Smooth muscle cell (in vitro differentiated cells): ENCODE measurements at regions not wholly inside any gene's neighbourhood (a gene's known extent, or its start where the extent isn't known, plus 50 kb on each side); places are given as distances from the start of the nearest gene placed in this dataset.

Source experiments
- DNase-seq: peaks from one replicate; lab custom pipeline; 2025; ENCODE audit not compliant: unreplicated experiment; lab: John Stamatoyannopoulos, UW
- H2AFZ ChIP-seq: fragments of 200-600 bp; sonication (generic); 2 replicates; pipeline ENCODE4 v1.6.0; 2016; ENCODE audit warnings: antibody characterized with exemption, low read depth, mild to moderate bottlenecking
- H3F3A ChIP-seq: fragments of 200-600 bp; sonication (generic); 2 replicates; pipeline ENCODE4 v1.6.0; 2017; ENCODE audit warnings: antibody characterized with exemption, low read depth
- H3K27ac ChIP-seq: fragments of 200-600 bp; sonication (generic); 2 replicates; pipeline ENCODE4 v1.5.1; 2016; ENCODE audit warnings: low read depth, mild to moderate bottlenecking
- H3K27me3 ChIP-seq: fragments of 200-600 bp; sonication (generic); 2 replicates; pipeline ENCODE4 v1.6.1; 2016; ENCODE audit warnings: low read depth, mild to moderate bottlenecking
- H3K36me3 ChIP-seq: fragments of 200-600 bp; sonication (generic); 2 replicates; pipeline ENCODE4 v1.5.1; 2016; ENCODE audit warnings: low read depth
- H3K4me1 ChIP-seq: fragments of 200-600 bp; sonication (generic); 2 replicates; pipeline ENCODE4 v1.5.1; 2016; ENCODE audit warnings: low read depth
- H3K4me2 ChIP-seq: fragments of 200-600 bp; sonication (generic); 2 replicates; pipeline ENCODE4 v1.6.0; 2016; ENCODE audit warnings: mild to moderate bottlenecking
- H3K4me3 ChIP-seq: fragments of 200-600 bp; sonication (generic); 2 replicates; pipeline ENCODE4 v1.5.1; 2016; ENCODE audit warnings: mild to moderate bottlenecking
- H3K79me2 ChIP-seq: fragments of 200-600 bp; sonication (generic); 2 replicates; pipeline ENCODE4 v1.6.0; 2016; ENCODE audit warnings: low read depth, mild to moderate bottlenecking
- H3K9ac ChIP-seq: fragments of 200-600 bp; sonication (generic); 2 replicates; pipeline ENCODE4 v1.6.0; 2016; ENCODE audit warnings: low read depth
- H3K9me3 ChIP-seq: fragments of 200-600 bp; sonication (generic); replicated peaks from 2 replicates; pipeline ENCODE4 v1.5.1; 2016; ENCODE audit warnings: low read depth
- H4K20me1 ChIP-seq: fragments of 200-600 bp; sonication (generic); 2 replicates; pipeline ENCODE4 v1.6.0; 2016; ENCODE audit warnings: low read depth
- CTCF ChIP-seq: fragments of 200-600 bp; sonication (generic); IDR thresholded peaks from 2 replicates; pipeline ENCODE4 v1.5.1; 2017; ENCODE audit warnings: borderline replicate concordance, mild to moderate bottlenecking, antibody characterized with exemption; ENCODE audit not compliant: insufficient read depth, poor library complexity, severe bottlenecking
- WGBS: methylation state at CpG from one replicate; pipeline ENCODE4 v1.1.7; 2016; ENCODE audit warnings: low lambda C conversion rate; 5-methylcytosine and 5-hydroxymethylcytosine counted together

- peak overlapping the region; percentile 25 for H2AFZ ChIP-seq
Observed at GRCh38 chr6:137767465-137767864, 99.6 kb upstream of the TNFAIP3 start.

GRCh38 chr6:137767911-137768690 is 99.0 kb upstream of the TNFAIP3 start:
- peak overlapping the region; percentile 27 for H3K27ac ChIP-seq

More at GRCh38 chr6:137767465-137767864, 99.6 kb upstream of the TNFAIP3 start:
- no peak for DNase-seq
- peaks cover 8% of the 10 kb centered on the region for H3F3A ChIP-seq
- no peaks in the 10 kb centered on the region for H3K9me3 ChIP-seq
- no peak overlapping the region for H3K9ac ChIP-seq
- no peaks in the 10 kb centered on the region for H4K20me1 ChIP-seq
- no peaks in the 10 kb centered on the region for H3K79me2 ChIP-seq
- H3K27me3 ChIP-seq: no peaks in the 10 kb centered on the region
- no peak for TF ChIP-seq CTCF
- H3K36me3 ChIP-seq: no peaks in the 10 kb centered on the region
- peak overlapping the region; percentile 36 for H3K4me2 ChIP-seq
- H3K4me1 ChIP-seq: peaks cover 2% of the 10 kb centered on the region
- WGBS: 77% methylated on average over 2 of the region's 2 CpGs
- no peak overlapping the region for H3K4me3 ChIP-seq
- peak overlapping the region; percentile 27 for H3K27ac ChIP-seq

GRCh38 chr6:137768935-137769334 is 98.1 kb upstream of the TNFAIP3 start:
- H2AFZ ChIP-seq: no peak overlapping the region
- H3K4me3 ChIP-seq: no peak overlapping the region
- H3F3A ChIP-seq: peaks cover 8% of the 10 kb centered on the region
- H3K36me3 ChIP-seq: no peaks in the 10 kb centered on the region
- no peak for TF ChIP-seq CTCF
- H3K4me1 ChIP-seq: peaks cover 2% of the 10 kb centered on the region
- no peaks in the 10 kb centered on the region for H3K9me3 ChIP-seq
- no peak overlapping the region for H3K9ac ChIP-seq
- no peak for DNase-seq
- no peak overlapping the region for H3K4me2 ChIP-seq
- H4K20me1 ChIP-seq: no peaks in the 10 kb centered on the region
- H3K27me3 ChIP-seq: no peaks in the 10 kb centered on the region
- 95% methylated on average over 1 of the region's 1 CpG for WGBS
- no peak overlapping the region for H3K27ac ChIP-seq
- H3K79me2 ChIP-seq: no peaks in the 10 kb centered on the region

More at GRCh38 chr6:137767911-137768690, 99.0 kb upstream of the TNFAIP3 start:
- peaks cover 2% of the 10 kb centered on the region for H3K4me1 ChIP-seq
- no peaks in the 10 kb centered on the region for H3K27me3 ChIP-seq
- H3F3A ChIP-seq: peaks cover 8% of the 10 kb centered on the region
- DNase-seq: no peak
- H3K4me2 ChIP-seq: peak overlapping the region; percentile 36
- H3K9me3 ChIP-seq: no peaks in the 10 kb centered on the region
- no peak overlapping the region for H3K4me3 ChIP-seq
- no peaks in the 10 kb centered on the region for H3K36me3 ChIP-seq
- no peaks in the 10 kb centered on the region for H3K79me2 ChIP-seq
- H4K20me1 ChIP-seq: no peaks in the 10 kb centered on the region
- peak overlapping the region; percentile 25 for H2AFZ ChIP-seq
- 50% methylated on average over 5 of the region's 5 CpGs for WGBS
- no peak overlapping the region for H3K9ac ChIP-seq
- TF ChIP-seq CTCF: no peak

- no peaks in the 10 kb centered on the region for H4K20me1 ChIP-seq
- H3K9ac ChIP-seq: no peak overlapping the region
- no peak overlapping the region for H3K27ac ChIP-seq
- no peak overlapping the region for H2AFZ ChIP-seq
- no peaks in the 10 kb centered on the region for H3K27me3 ChIP-seq
- DNase-seq: no peak
- no peaks in the 10 kb centered on the region for H3K4me1 ChIP-seq
- H3F3A ChIP-seq: peaks cover 8% of the 10 kb centered on the region
- no peaks in the 10 kb centered on the region for H3K79me2 ChIP-seq
- TF ChIP-seq CTCF: no peak
- no peaks in the 10 kb centered on the region for H3K9me3 ChIP-seq
- H3K4me3 ChIP-seq: no peak overlapping the region
- WGBS: 91% methylated on average over 6 of the region's 6 CpGs
- H3K4me2 ChIP-seq: no peak overlapping the region
- no peaks in the 10 kb centered on the region for H3K36me3 ChIP-seq
Observed at GRCh38 chr6:137769797-137770362, 97.2 kb upstream of the TNFAIP3 start.
